ENCODE measurements at regions not wholly inside any gene's neighbourhood (a gene's known extent, or its start where the extent isn't known, plus 50 kb on each side); places are given as distances from the start of the nearest gene placed in this dataset.

DNA sequence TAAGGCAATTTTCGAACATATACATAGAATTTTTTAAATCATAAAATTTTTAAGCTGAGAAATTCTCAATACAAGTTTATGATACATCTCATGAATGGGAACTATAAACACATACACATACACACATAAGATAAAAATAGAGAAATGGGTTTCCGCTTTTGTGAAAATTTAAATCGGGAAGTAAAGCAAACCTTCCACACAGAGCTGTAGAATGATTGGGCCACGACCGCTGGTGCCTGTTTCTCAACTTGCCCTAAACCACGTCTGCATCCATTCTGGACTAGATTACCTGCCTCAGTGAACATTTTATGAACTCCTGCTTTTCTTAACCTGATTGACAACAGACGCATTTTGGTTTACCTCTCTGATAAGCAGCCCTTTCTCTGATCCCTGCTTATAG is 264.4 kb downstream of the SKAP2 start:
- TF ChIP-seq CTCF (IDR thresholded peaks at IDR 0.05) (no peak), POLR2A (IDR thresholded peaks at IDR 0.05) (no peak)

All from tibial nerve (tissue), 3 donors.